Prostate gland (tissue), 2 donors: ENCODE measurements at regions not wholly inside any gene's neighbourhood (a gene's known extent, or its start where the extent isn't known, plus 50 kb on each side); places are given as distances from the start of the nearest gene placed in this dataset.
"Not testable (repeated sequence)": the region's sequence is repeated elsewhere in the genome, so short reads cannot be mapped to it uniquely, and the experiment has no call there.

ENCODE experiments used
- DNase-seq: peaks from one replicate; pipeline ENCODE4 v3.0.0-alpha.2; 2019; ENCODE audit warnings: low spot score
- H3K27ac ChIP-seq, 2 donors: fragments of 200-600 bp; sonication (generic); 2 replicates each; pipeline ENCODE4 v1.5.1; 2017 to 2019
- H3K27me3 ChIP-seq: fragments of 200-600 bp; sonication (generic); replicated peaks from 2 replicates; pipeline ENCODE4 v1.5.1; 2019; ENCODE audit not compliant: insufficient read depth
- H3K36me3 ChIP-seq, 2 donors: fragments of 200-600 bp; sonication (generic); 1 replicate in 1 of 2; 2 replicates in 1 of 2; pipeline versions ENCODE4 v1.5.1 to v1.8.1; 2017 to 2019
- H3K4me1 ChIP-seq: fragments of 200-600 bp; sonication (generic); replicated peaks from 2 replicates; pipeline ENCODE4 v1.5.1; 2019
- H3K4me3 ChIP-seq, 2 donors: fragments of 200-600 bp; sonication (generic); 2 replicates each; pipeline ENCODE4 v1.5.1; 2017 to 2019
- H3K9me3 ChIP-seq: fragments of 200-600 bp; sonication (generic); 2 replicates; pipeline ENCODE4 v1.5.1; 2017
- POLR2A ChIP-seq: fragments of 450-650 bp; IDR thresholded peaks from one replicate; pipeline ENCODE4 v1.6.1; 2016; ENCODE audit warnings: antibody characterized with exemption, mild to moderate bottlenecking
- POLR2AphosphoS5 ChIP-seq: sonication (generic); formaldehyde crosslinking; IDR thresholded peaks from one replicate; pipeline ENCODE4 v1.6.1; 2017; ENCODE audit warnings: antibody characterized with exemption
- WGBS: methylation state at CpG from one replicate; pipeline ENCODE4 v1.1.5; 2018; 5-methylcytosine and 5-hydroxymethylcytosine counted together
- intact Hi-C: fragments of 100-400 bp; cut with DNase I; formaldehyde crosslinking; loops from one replicate; pipeline ENCODE4 v1.14.2; 2022
- TF ChIP-seq, protein P1 (sequence below), 4 experiments: fragments of 200-600 bp in 2 of 4; fragments of 450-650 bp in 2 of 4; sonication (generic) in 2 of 4; IDR thresholded peaks; 1 replicate in 3 of 4; 2 replicates in 1 of 4; pipeline ENCODE4 v1.5.1; 2016 to 2019; ENCODE audit warnings: antibody characterized with exemption in 4 of 4, mild to moderate bottlenecking in 2 of 4, moderate library complexity in 2 of 4

DNA sequence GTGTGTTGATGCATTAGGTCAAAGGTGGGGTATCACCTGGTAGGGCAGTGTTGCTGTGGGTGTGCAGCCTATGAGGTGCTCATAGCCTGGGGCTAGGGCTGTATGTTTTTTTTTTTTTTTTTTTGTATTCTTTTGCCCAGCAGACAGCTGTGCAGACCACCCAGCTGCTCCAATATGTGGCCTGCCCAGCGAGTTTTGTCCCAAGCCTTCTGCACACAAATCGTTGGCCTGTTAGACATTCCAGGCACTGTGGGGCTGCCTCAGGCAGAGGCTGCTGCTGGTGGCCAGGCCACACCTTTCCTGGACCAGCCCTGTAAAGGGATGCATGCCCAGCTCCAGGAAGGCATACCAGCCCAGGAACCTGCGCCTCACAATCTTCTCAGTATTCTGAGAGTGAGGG is 348.5 kb downstream of the JRKL start:
- Histone ChIP-seq H3K36me3 (no peaks in the 10 kb centered on the region), H3K9me3 (no peaks in the 10 kb centered on the region), H3K4me3 (no peak overlapping the region), H3K27me3 (no peaks in the 10 kb centered on the region), H3K4me1 (no peaks in the 10 kb centered on the region), H3K27ac (no peak overlapping the region)
- DNase-seq = no peak
- intact Hi-C loops = no loop called here
- TF ChIP-seq, protein P1, sequence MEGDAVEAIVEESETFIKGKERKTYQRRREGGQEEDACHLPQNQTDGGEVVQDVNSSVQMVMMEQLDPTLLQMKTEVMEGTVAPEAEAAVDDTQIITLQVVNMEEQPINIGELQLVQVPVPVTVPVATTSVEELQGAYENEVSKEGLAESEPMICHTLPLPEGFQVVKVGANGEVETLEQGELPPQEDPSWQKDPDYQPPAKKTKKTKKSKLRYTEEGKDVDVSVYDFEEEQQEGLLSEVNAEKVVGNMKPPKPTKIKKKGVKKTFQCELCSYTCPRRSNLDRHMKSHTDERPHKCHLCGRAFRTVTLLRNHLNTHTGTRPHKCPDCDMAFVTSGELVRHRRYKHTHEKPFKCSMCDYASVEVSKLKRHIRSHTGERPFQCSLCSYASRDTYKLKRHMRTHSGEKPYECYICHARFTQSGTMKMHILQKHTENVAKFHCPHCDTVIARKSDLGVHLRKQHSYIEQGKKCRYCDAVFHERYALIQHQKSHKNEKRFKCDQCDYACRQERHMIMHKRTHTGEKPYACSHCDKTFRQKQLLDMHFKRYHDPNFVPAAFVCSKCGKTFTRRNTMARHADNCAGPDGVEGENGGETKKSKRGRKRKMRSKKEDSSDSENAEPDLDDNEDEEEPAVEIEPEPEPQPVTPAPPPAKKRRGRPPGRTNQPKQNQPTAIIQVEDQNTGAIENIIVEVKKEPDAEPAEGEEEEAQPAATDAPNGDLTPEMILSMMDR (IDR thresholded peaks at IDR 0.05) = no peak
- TF ChIP-seq POLR2AphosphoS5 (no peak), POLR2A (no peak)
- WGBS = 82% methylated on average over 3 of the region's 3 CpGs

DNA sequence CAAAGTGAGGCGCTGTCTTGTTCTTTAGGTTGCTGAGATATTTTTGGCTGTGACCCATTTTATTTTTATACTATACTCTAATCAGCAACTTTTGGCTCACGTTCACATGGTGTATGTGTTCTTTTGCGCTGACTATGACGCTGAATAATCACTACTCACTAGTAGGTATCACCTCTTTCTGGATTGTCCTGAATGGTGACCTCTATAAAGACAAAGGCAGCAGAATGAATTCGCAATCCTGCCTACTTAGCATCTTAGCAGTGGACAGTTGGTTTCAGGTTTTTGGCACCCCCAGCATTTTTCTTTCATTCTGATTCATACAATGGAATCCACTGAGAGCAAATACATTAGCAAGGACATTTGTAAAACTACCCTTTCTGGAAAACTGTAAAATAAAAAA is 351.3 kb downstream of the JRKL start:
- intact Hi-C loops = no loop called here
- Histone ChIP-seq H3K4me3 (no peak overlapping the region), H3K27ac (no peak overlapping the region), H3K27me3 (no peaks in the 10 kb centered on the region), H3K4me1 (no peaks in the 10 kb centered on the region), H3K9me3 (no peaks in the 10 kb centered on the region), H3K36me3 (no peaks in the 10 kb centered on the region)
- DNase-seq = no peak
- TF ChIP-seq POLR2AphosphoS5 (no peak), POLR2A (no peak)
- TF ChIP-seq, protein P1 (IDR thresholded peaks at IDR 0.05) = no peak
- 86% methylated on average over 5 of the region's 5 CpGs for WGBS

DNA sequence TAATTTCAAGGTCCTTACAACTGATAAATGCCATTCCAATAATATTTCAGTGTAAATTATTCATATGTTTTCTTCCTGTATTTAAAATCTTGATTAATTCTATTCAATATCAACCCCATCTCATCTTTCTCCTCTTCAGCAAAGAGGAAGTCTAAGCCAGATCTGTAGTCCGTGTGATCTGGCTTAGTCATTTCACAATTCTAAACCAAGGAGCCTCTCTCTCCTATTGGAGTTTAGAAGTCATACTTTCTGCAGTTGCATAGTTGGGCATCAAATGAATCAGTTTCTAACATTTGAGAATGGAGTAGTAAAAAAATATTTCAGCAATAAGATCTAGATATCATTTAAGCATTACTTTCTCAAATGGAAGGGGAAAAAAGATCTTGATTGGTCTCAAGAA is 354.9 kb downstream of the JRKL start:
- no peaks in the 10 kb centered on the region for H3K27me3 ChIP-seq
- no peaks in the 10 kb centered on the region for H3K9me3 ChIP-seq
- H3K4me1 ChIP-seq = no peaks in the 10 kb centered on the region
- no peaks in the 10 kb centered on the region for H3K36me3 ChIP-seq
- H3K27ac ChIP-seq = no peak overlapping the region
- no peak overlapping the region for H3K4me3 ChIP-seq
- 3% methylated on average over 1 of the region's 1 CpG for whole genome bisulfite sequencing
- TF ChIP-seq, protein P1 (IDR thresholded peaks at IDR 0.05) = no peak
- TF ChIP-seq POLR2AphosphoS5 (no peak), POLR2A (no peak)
- intact Hi-C loops = no loop called here
- no peak for DNase-seq

DNA sequence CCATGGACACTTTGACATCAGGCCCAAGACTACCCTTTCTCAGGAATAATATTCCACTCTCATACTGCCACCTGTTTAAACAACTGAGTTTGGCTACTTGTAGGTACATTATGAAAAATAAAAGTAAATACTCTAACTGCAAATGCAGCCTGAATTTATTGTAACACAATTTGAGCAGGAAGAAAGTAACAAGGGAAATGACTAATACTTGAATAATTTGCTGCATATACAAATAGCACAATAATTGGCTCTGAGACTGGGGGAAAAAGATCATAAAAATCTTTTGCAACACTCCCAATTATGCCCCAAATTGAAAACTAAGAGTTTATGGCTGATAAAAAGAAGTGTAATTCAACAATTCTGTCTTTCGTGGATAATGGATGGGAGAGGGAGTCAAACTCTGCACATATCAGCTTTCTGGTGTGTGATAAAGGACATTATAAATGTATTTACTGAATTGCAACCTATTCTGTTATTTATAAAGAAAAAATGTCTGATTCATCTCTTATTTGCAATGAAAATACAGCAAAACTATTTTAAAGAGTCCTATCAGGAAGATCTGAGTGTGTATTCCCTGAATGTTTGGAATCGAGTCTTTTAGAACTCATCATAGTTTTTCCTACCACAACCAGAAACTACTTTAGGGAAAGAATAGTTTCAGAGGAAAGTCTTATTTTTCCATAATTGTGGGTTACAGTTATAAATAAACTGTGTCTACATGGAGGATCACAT is 359.0 kb downstream of the JRKL start:
- H3K27ac ChIP-seq = no peak overlapping the region
- 36% methylated on average over 2 of the region's 2 CpGs for WGBS
- intact Hi-C loops = no loop called here

DNA sequence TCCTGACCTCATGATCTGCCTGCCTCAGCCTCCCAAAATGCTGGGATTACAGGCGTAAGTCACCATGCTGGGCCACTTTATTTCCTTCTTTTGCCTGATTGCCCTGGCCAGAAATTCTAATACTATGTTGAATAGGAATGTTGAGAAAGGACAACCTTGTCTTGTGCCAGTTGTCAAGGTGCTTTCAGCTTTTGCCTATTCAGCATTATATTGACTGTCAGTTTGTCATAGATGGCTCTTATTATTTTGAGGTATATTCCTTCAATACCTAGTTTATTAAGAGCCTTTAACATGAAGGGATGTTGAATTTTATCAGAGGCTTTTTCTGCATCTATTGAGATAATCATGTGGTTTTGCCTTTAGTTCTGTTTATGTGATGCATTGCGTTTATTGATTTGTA is 362.0 kb downstream of the JRKL start:
- H3K9me3 ChIP-seq, H3K27ac ChIP-seq, intact Hi-C loops, H3K4me1 ChIP-seq, H3K4me3 ChIP-seq, H3K27me3 ChIP-seq, DNase-seq, H3K36me3 ChIP-seq: not testable (repeated sequence)
- 92% methylated on average over 2 of the region's 2 CpGs for WGBS

More for the DNA sequence above, 359.0 kb downstream of the JRKL start:
- Histone ChIP-seq H3K9me3 (no peaks in the 10 kb centered on the region), H3K36me3 (no peaks in the 10 kb centered on the region), H3K4me3 (no peak overlapping the region), H3K4me1 (no peaks in the 10 kb centered on the region), H3K27me3 (no peaks in the 10 kb centered on the region)
- DNase-seq = no peak
- no peak for TF ChIP-seq POLR2A
- TF ChIP-seq, protein P1 (IDR thresholded peaks at IDR 0.05) = no peak
